CD14-positive monocyte (primary cell): ENCODE measurements at regions not wholly inside any gene's neighbourhood (a gene's known extent, or its start where the extent isn't known, plus 50 kb on each side); places are given as distances from the start of the nearest gene placed in this dataset.

Experiments
- DNase-seq, 3 donors: peaks; one replicate each; pipeline ENCODE4 v3.0.0-alpha.2; 2011 to 2022
- H2AFZ ChIP-seq: 2 replicates; pipeline ENCODE4 v1.6.0; 2012; ENCODE audit warnings: mild to moderate bottlenecking, low read depth, low read length, inconsistent platforms; ENCODE audit not compliant: insufficient read depth, poor library complexity, severe bottlenecking
- H3K27ac ChIP-seq, 2 donors: 1 replicate in 1 of 2; 2 replicates in 1 of 2; pipeline ENCODE4 v1.5.1; 2012 to 2013; ENCODE audit warnings: low read length in 2 of 2, control low read depth in 1 of 2, inconsistent platforms in 1 of 2, low read depth in 1 of 2, mild to moderate bottlenecking in 1 of 2
- H3K27me3 ChIP-seq, 2 donors: one replicate each; pipeline versions ENCODE4 v1.6.0 to v1.6.1; 2011 to 2013; ENCODE audit warnings: low read length in 2 of 2; ENCODE audit not compliant: control insufficient read depth in 2 of 2, insufficient read depth in 2 of 2
- H3K36me3 ChIP-seq, 2 donors: replicated peaks in 1 of 2; 1 replicate in 1 of 2; 2 replicates in 1 of 2; pipeline versions ENCODE4 v1.5.1 to v1.6.1; 2012 to 2013; ENCODE audit warnings: low read length in 2 of 2, control low read depth in 1 of 2, inconsistent platforms in 1 of 2, mild to moderate bottlenecking in 1 of 2; ENCODE audit not compliant: insufficient read depth in 2 of 2, control insufficient read depth in 1 of 2
- H3K4me1 ChIP-seq, 2 donors: 1 replicate in 1 of 2; 2 replicates in 1 of 2; pipeline versions ENCODE4 v1.5.1 to v1.6.1; 2012 to 2013; ENCODE audit warnings: low read length in 2 of 2, control low read depth in 1 of 2, inconsistent platforms in 1 of 2, mild to moderate bottlenecking in 1 of 2, moderate library complexity in 1 of 2; ENCODE audit not compliant: insufficient read depth in 2 of 2, control insufficient read depth in 1 of 2
- H3K4me2 ChIP-seq: replicated peaks from 2 replicates; pipeline ENCODE3; 2012; ENCODE audit warnings: low read length, moderate library complexity, mild to moderate bottlenecking; ENCODE audit not compliant: poor library complexity, severe bottlenecking; ENCODE audit errors: extremely low read depth
- H3K4me3 ChIP-seq, 3 experiments: fragments of 200-600 bp in 1 of 3; sonication (generic) in 1 of 3; replicated peaks in 1 of 3; 1 replicate in 2 of 3; 2 replicates in 1 of 3; pipeline ENCODE4 v1.5.1; 2011 to 2013; ENCODE audit warnings: low read length in 3 of 3, mild to moderate bottlenecking in 3 of 3, control low read depth in 2 of 3, low read depth in 2 of 3, inconsistent platforms in 1 of 3, moderate library complexity in 1 of 3
- H3K79me2 ChIP-seq: 2 replicates; pipeline ENCODE4 v1.6.0; 2012; ENCODE audit warnings: mild to moderate bottlenecking, control low read depth, inconsistent platforms, low read length, moderate library complexity; ENCODE audit not compliant: insufficient read depth
- H3K9ac ChIP-seq: 2 replicates; pipeline ENCODE4 v1.6.0; 2017; ENCODE audit warnings: low read length, mild to moderate bottlenecking; ENCODE audit not compliant: insufficient read depth, poor library complexity, severe bottlenecking
- H3K9me3 ChIP-seq, 2 donors: replicated peaks in 1 of 2; 1 replicate in 1 of 2; 2 replicates in 1 of 2; pipeline versions ENCODE4 v1.5.1 to v1.6.1; 2012 to 2013; ENCODE audit warnings: low read length in 2 of 2, control low read depth in 1 of 2; ENCODE audit not compliant: control insufficient read depth in 1 of 2, insufficient read depth in 1 of 2
- H4K20me1 ChIP-seq: 2 replicates; pipeline ENCODE4 v1.6.0; 2012; ENCODE audit warnings: mild to moderate bottlenecking, low read length, control low read depth, moderate library complexity; ENCODE audit not compliant: insufficient read depth
- H3K27ac Mint-ChIP-seq, 7 donors: one replicate each; pipeline ENCODE4 v1.8.0; 2020; ENCODE audit warnings: mild to moderate bottlenecking in 7 of 7, mixed read lengths in 7 of 7, moderate library complexity in 6 of 7, inconsistent platforms in 2 of 7
- H3K27me3 Mint-ChIP-seq, 3 donors: one replicate each; pipeline ENCODE4 v1.8.0; 2021 to 2022; ENCODE audit warnings: low read depth in 3 of 3, mild to moderate bottlenecking in 3 of 3, mixed read lengths in 3 of 3, moderate library complexity in 3 of 3, inconsistent platforms in 1 of 3
- H3K36me3 Mint-ChIP-seq, 2 donors: one replicate each; pipeline ENCODE4 v1.8.0; 2020; ENCODE audit warnings: mixed read lengths in 2 of 2, inconsistent platforms in 1 of 2, mild to moderate bottlenecking in 1 of 2
- H3K4me1 Mint-ChIP-seq: one replicate; pipeline ENCODE4 v1.8.0; 2020; ENCODE audit warnings: mild to moderate bottlenecking, mixed read lengths
- H3K4me3 Mint-ChIP-seq, 2 donors: one replicate each; pipeline ENCODE4 v1.8.0; 2020; ENCODE audit warnings: mild to moderate bottlenecking in 2 of 2, mixed read lengths in 2 of 2, moderate library complexity in 1 of 2
- H3K9me3 Mint-ChIP-seq, 7 donors: one replicate each; pipeline ENCODE4 v1.8.0; 2020 to 2022; ENCODE audit warnings: mixed read lengths in 7 of 7, mild to moderate bottlenecking in 6 of 7, moderate library complexity in 6 of 7, inconsistent platforms in 2 of 7
- WGBS: methylation state at CpG from one replicate; pipeline ENCODE4 v1.1.5; 2013; ENCODE audit warnings: missing lambda C conversion rate; ENCODE audit not compliant: insufficient coverage; 5-methylcytosine and 5-hydroxymethylcytosine counted together
- intact Hi-C, 2 donors: fragments of 100-400 bp; cut with micrococcal nuclease; formaldehyde crosslinking; loops; one replicate each; pipeline versions ENCODE4 v1.15.0 to v1.15.1; 2023
- TF ChIP-seq, protein P1 (sequence below): fragments of 200-600 bp; IDR thresholded peaks from one replicate; pipeline ENCODE4 v1.8.0; 2022; ENCODE audit warnings: antibody characterized with exemption, mild to moderate bottlenecking

DNA sequence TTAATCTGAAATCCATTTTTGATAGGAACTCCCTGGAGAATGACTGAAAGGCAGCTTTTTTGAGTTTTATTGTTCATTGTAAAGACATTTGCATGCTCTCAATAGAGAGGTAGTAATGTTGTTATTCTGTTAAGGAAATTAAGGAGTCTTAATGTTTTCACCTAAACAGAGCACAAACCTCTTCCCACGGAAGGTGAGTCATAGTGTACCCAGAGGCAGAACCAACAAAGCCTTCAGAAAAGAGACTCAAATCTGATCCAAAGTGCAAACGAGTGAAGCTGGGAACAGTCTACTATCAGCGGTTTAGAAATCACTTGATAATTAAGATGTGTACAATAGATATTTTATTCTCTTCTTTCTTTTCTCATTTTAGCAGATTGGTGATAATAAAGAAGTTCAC lies 470.5 kb downstream of the PLK2 start:
- H3K4me1 Mint-ChIP-seq, result no peaks in the 10 kb centered on the region
- peaks cover 0 to 1% (median 0%) of the 10 kb centered on the region in 3 donors for H3K27me3 Mint-ChIP-seq
- H3K4me3 ChIP-seq, result no peak overlapping the region
- no peak for DNase-seq
- H4K20me1 ChIP-seq, result no peaks in the 10 kb centered on the region
- TF ChIP-seq, protein P1, sequence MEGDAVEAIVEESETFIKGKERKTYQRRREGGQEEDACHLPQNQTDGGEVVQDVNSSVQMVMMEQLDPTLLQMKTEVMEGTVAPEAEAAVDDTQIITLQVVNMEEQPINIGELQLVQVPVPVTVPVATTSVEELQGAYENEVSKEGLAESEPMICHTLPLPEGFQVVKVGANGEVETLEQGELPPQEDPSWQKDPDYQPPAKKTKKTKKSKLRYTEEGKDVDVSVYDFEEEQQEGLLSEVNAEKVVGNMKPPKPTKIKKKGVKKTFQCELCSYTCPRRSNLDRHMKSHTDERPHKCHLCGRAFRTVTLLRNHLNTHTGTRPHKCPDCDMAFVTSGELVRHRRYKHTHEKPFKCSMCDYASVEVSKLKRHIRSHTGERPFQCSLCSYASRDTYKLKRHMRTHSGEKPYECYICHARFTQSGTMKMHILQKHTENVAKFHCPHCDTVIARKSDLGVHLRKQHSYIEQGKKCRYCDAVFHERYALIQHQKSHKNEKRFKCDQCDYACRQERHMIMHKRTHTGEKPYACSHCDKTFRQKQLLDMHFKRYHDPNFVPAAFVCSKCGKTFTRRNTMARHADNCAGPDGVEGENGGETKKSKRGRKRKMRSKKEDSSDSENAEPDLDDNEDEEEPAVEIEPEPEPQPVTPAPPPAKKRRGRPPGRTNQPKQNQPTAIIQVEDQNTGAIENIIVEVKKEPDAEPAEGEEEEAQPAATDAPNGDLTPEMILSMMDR, result no peak
- H3K36me3 Mint-ChIP-seq, result no peaks in the 10 kb centered on the region
- H3K4me2 ChIP-seq, result no peak overlapping the region
- no peak overlapping the region for H3K4me3 Mint-ChIP-seq
- H2AFZ ChIP-seq, result no peak overlapping the region
- intact Hi-C loops, result no loop called here
- no peaks in the 10 kb centered on the region for H3K36me3 ChIP-seq
- WGBS, result 80% methylated on average over 1 of the region's 3 CpGs
- no peaks in the 10 kb centered on the region for H3K4me1 ChIP-seq
- H3K9me3 Mint-ChIP-seq, result peaks cover 0 to 5% (median 2%) of the 10 kb centered on the region in 7 donors
- H3K9me3 ChIP-seq, result no peaks in the 10 kb centered on the region
- H3K27ac Mint-ChIP-seq, result no peak overlapping the region
- no peaks in the 10 kb centered on the region for H3K27me3 ChIP-seq
- no peaks in the 10 kb centered on the region for H3K79me2 ChIP-seq
- no peak overlapping the region for H3K9ac ChIP-seq
- H3K27ac ChIP-seq, result no peak overlapping the region

DNA sequence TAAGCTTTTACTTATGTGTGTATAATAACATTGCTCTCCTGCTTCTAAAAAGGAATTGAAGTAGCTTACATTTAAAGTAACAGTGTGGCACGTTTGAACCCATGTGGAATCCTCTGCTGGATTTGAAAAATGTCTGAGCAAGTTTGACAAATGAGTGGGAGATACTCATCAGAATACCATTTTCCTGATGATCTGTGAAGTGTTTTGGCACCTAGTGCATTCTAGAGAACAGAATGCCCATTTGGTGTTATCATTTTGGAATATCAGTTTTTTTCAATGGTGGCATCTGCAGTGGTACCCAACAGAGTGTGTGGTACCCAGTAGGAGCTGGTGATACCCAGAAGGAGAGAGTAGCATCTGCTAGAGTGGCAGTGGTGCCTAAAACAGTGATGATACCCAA lies 471.1 kb downstream of the PLK2 start:
- TF ChIP-seq, protein P1, result no peak
- Histone ChIP-seq H3K27me3 (no peaks in the 10 kb centered on the region), H3K36me3 (no peaks in the 10 kb centered on the region), H3K4me1 (no peaks in the 10 kb centered on the region), H3K4me2 (no peak overlapping the region), H3K9ac (no peak overlapping the region), H2AFZ (no peak overlapping the region), H4K20me1 (no peaks in the 10 kb centered on the region), H3K9me3 (no peaks in the 10 kb centered on the region), H3K79me2 (no peaks in the 10 kb centered on the region), H3K4me3 (no peak overlapping the region), H3K27ac (no peak overlapping the region)
- DNase-seq, result no peak
- Mint-ChIP-seq H3K36me3 (no peaks in the 10 kb centered on the region), H3K9me3 (peaks cover 0 to 5% (median 2%) of the 10 kb centered on the region in 7 donors), H3K4me1 (no peaks in the 10 kb centered on the region), H3K27me3 (peaks cover 0 to 1% (median 0%) of the 10 kb centered on the region in 3 donors), H3K4me3 (no peak overlapping the region), H3K27ac (no peak overlapping the region)
- WGBS, result no CpG with 5 or more reads among the region's 1 CpG
- intact Hi-C loops, result no loop called here
